ENCODE measurements at regions not wholly inside any gene's neighbourhood (a gene's known extent, or its start where the extent isn't known, plus 50 kb on each side); places are given as distances from the start of the nearest gene placed in this dataset.

GRCh38 chr7:50208378-50208982 is 96.0 kb upstream of the IKZF1 start:
- Histone ChIP-seq H3K36me3 (ENCODE audit: insufficient read depth, low read length) (no peaks in the 10 kb centered on the region), H3K9me3 (ENCODE audit: control insufficient read depth in 1 of 2, low read length in 2 of 2) (no peaks in the 10 kb centered on the region), H3K4me3 (ENCODE audit: low read length in 2 of 2) (no peak overlapping the region), H3K4me1 (ENCODE audit: insufficient read depth, low read length) (peaks cover 97% of the 10 kb centered on the region), H3K27ac (ENCODE audit: low read depth, low read length) (no peak overlapping the region), H3K27me3 (ENCODE audit: insufficient read depth, low read length) (no peaks in the 10 kb centered on the region)
- POLR2A ChIA-PET (ENCODE audit: partially characterized antibody): interaction anchor here (1.0 to 22.0 kb wide), 8 partner anchors 18 to 186 kb away, joined by 3 to 675 read pairs (median 28); partner anchors contain the start of gene IKZF1
- no peak for DNase-seq
- CTCF ChIA-PET (ENCODE audit: partially characterized antibody): interaction anchor here (4.5 to 16.0 kb wide), 5 partner anchors 61 to 208 kb away, joined by 51 to 424 read pairs (median 173); partner anchors contain the start of gene IKZF1
- no peaks in the 10 kb centered on the region for H3K27me3 Mint-ChIP-seq
- intact Hi-C loops (cut with micrococcal nuclease): loop anchor here (5.0 kb wide), 1 partner anchor 424 kb away; no protein-coding TSS in a partner anchor
- no peaks in the 10 kb centered on the region for H3K36me3 Mint-ChIP-seq
- H3K4me1 Mint-ChIP-seq: peaks cover 79 to 100% (median 89%) of the 10 kb centered on the region in 4 donors
- H3K9me3 Mint-ChIP-seq: peaks cover 0 to 2% (median 0%) of the 10 kb centered on the region in 8 donors
- H3K4me3 Mint-ChIP-seq: peak overlapping the region in 5 of 8 donors; percentile 12 to 57 (median 48)
- H3K27ac Mint-ChIP-seq: peak overlapping the region; percentile 11 to 97 (median 90)

GRCh38 chr7:50207686-50208255 is 96.7 kb upstream of the IKZF1 start:
- ChIA-PET POLR2A (ENCODE audit: partially characterized antibody) (interaction anchor here (1.5 to 22.0 kb wide), 19 partner anchors 19 to 209 kb away, joined by 4 to 675 read pairs (median 19); partner anchors contain the start of gene IKZF1), CTCF (ENCODE audit: partially characterized antibody) (interaction anchor here (1.1 to 16.0 kb wide), 11 partner anchors 22 to 209 kb away, joined by 3 to 424 read pairs (median 51); partner anchors contain the start of gene IKZF1)
- H3K4me3 ChIP-seq (ENCODE audit: low read length in 2 of 2): no peak overlapping the region
- H3K9me3 Mint-ChIP-seq: peaks cover 0 to 2% (median 0%) of the 10 kb centered on the region in 8 donors
- peaks cover 74 to 99% (median 82%) of the 10 kb centered on the region in 4 donors for H3K4me1 Mint-ChIP-seq
- no peak overlapping the region for H3K27ac ChIP-seq (ENCODE audit: low read depth, low read length)
- no peaks in the 10 kb centered on the region for H3K36me3 ChIP-seq (ENCODE audit: insufficient read depth, low read length)
- intact Hi-C loops (cut with micrococcal nuclease): loop anchor here (5.0 kb wide), 1 partner anchor 425 kb away; no protein-coding TSS in a partner anchor
- DNase-seq: no peak
- no peaks in the 10 kb centered on the region for H3K27me3 ChIP-seq (ENCODE audit: insufficient read depth, low read length)
- H3K9me3 ChIP-seq (ENCODE audit: control insufficient read depth in 1 of 2, low read length in 2 of 2): no peaks in the 10 kb centered on the region
- peaks cover 90% of the 10 kb centered on the region for H3K4me1 ChIP-seq (ENCODE audit: insufficient read depth, low read length)
- H3K27me3 Mint-ChIP-seq: no peaks in the 10 kb centered on the region
- H3K36me3 Mint-ChIP-seq: no peaks in the 10 kb centered on the region
- H3K27ac Mint-ChIP-seq: peak overlapping the region; percentile 87 to 97 (median 92)
- peak overlapping the region in 6 of 8 donors; percentile 12 to 57 (median 38) for H3K4me3 Mint-ChIP-seq

- peak overlapping the region in 4 of 8 donors; percentile 8 to 74 (median 26) for H3K4me3 Mint-ChIP-seq
- POLR2A ChIA-PET (ENCODE audit: partially characterized antibody): interaction anchor here (0.8 to 22.0 kb wide), 29 partner anchors 9 to 242 kb away, joined by 3 to 675 read pairs (median 12); partner anchors contain the start of gene IKZF1
These were observed 97.3 kb upstream of the IKZF1 start for GRCh38 chr7:50207251-50207564.

GRCh38 chr7:50206453-50207250 is 97.9 kb upstream of the IKZF1 start:
- CTCF ChIA-PET (ENCODE audit: partially characterized antibody): interaction anchor here (0.7 to 16.0 kb wide), 45 partner anchors 8 to 472 kb away, joined by 3 to 424 read pairs (median 8); partner anchors contain the start of genes IKZF1 and ZPBP
- Mint-ChIP-seq H3K9me3 (peaks cover 0 to 2% (median 0%) of the 10 kb centered on the region in 8 donors), H3K27ac (peak overlapping the region; percentile 90 to 97 (median 93)), H3K4me1 (peaks cover 63 to 88% (median 72%) of the 10 kb centered on the region in 4 donors), H3K36me3 (no peaks in the 10 kb centered on the region), H3K4me3 (peak overlapping the region; percentile 73 to 88 (median 81)), H3K27me3 (no peaks in the 10 kb centered on the region)
- peaks cover 79% of the 10 kb centered on the region for H3K4me1 ChIP-seq (ENCODE audit: insufficient read depth, low read length)
- peak overlapping the region; percentile 18 for H3K27ac ChIP-seq (ENCODE audit: low read depth, low read length)
- intact Hi-C loops (cut with micrococcal nuclease): loop anchor here (1.0 to 5.0 kb wide), 4 partner anchors 21 to 426 kb away; no protein-coding TSS in a partner anchor
- no peaks in the 10 kb centered on the region for H3K27me3 ChIP-seq (ENCODE audit: insufficient read depth, low read length)
- H3K36me3 ChIP-seq (ENCODE audit: insufficient read depth, low read length): no peaks in the 10 kb centered on the region
- no peaks in the 10 kb centered on the region for H3K9me3 ChIP-seq (ENCODE audit: control insufficient read depth in 1 of 2, low read length in 2 of 2)
- POLR2A ChIA-PET (ENCODE audit: partially characterized antibody): interaction anchor here (0.8 to 22.0 kb wide), 34 partner anchors 8 to 243 kb away, joined by 3 to 675 read pairs (median 10); partner anchors contain the start of gene IKZF1
- H3K4me3 ChIP-seq (ENCODE audit: low read length in 2 of 2): peak overlapping the region; percentile 4 to 14
- peak; percentile 63 to 91 (median 65) for DNase-seq

More at GRCh38 chr7:50207251-50207564, 97.3 kb upstream of the IKZF1 start:
- Histone ChIP-seq H3K9me3 (ENCODE audit: control insufficient read depth in 1 of 2, low read length in 2 of 2) (no peaks in the 10 kb centered on the region), H3K27me3 (ENCODE audit: insufficient read depth, low read length) (no peaks in the 10 kb centered on the region), H3K4me3 (ENCODE audit: low read length in 2 of 2) (no peak overlapping the region), H3K27ac (ENCODE audit: low read depth, low read length) (peak overlapping the region; percentile 18), H3K36me3 (ENCODE audit: insufficient read depth, low read length) (no peaks in the 10 kb centered on the region), H3K4me1 (ENCODE audit: insufficient read depth, low read length) (peaks cover 85% of the 10 kb centered on the region)
- DNase-seq: no peak
- Mint-ChIP-seq H3K4me1 (peaks cover 68 to 93% (median 77%) of the 10 kb centered on the region in 4 donors), H3K9me3 (peaks cover 0 to 2% (median 0%) of the 10 kb centered on the region in 8 donors), H3K27me3 (no peaks in the 10 kb centered on the region), H3K36me3 (no peaks in the 10 kb centered on the region), H3K27ac (peak overlapping the region; percentile 87 to 97 (median 92))
- intact Hi-C loops (cut with micrococcal nuclease): loop anchor here (5.0 kb wide), 1 partner anchor 425 kb away; no protein-coding TSS in a partner anchor
- CTCF ChIA-PET (ENCODE audit: partially characterized antibody): interaction anchor here (0.7 to 16.0 kb wide), 25 partner anchors 7 to 261 kb away, joined by 3 to 424 read pairs (median 17); partner anchors contain the start of gene IKZF1

GRCh38 chr7:50205011-50205410 is 99.5 kb upstream of the IKZF1 start:
- Mint-ChIP-seq H3K36me3 (no peaks in the 10 kb centered on the region), H3K27ac (peak overlapping the region in 4 of 7 donors; percentile 84 to 95 (median 92)), H3K27me3 (no peaks in the 10 kb centered on the region), H3K4me3 (peak overlapping the region in 5 of 8 donors; percentile 20 to 88 (median 61)), H3K4me1 (peaks cover 49 to 71% (median 56%) of the 10 kb centered on the region in 4 donors), H3K9me3 (peaks cover 0 to 2% (median 0%) of the 10 kb centered on the region in 8 donors)
- ChIA-PET CTCF (ENCODE audit: partially characterized antibody) (interaction anchor here (0.7 to 16.0 kb wide), 54 partner anchors 8 to 956 kb away, joined by 3 to 424 read pairs (median 6); partner anchors contain the start of genes IKZF1 and ZPBP), POLR2A (ENCODE audit: partially characterized antibody) (interaction anchor here (0.6 to 22.0 kb wide), 33 partner anchors 10 to 216 kb away, joined by 3 to 675 read pairs (median 10); partner anchors contain the start of gene IKZF1)
- Histone ChIP-seq H3K27ac (ENCODE audit: low read depth, low read length) (no peak overlapping the region), H3K4me1 (ENCODE audit: insufficient read depth, low read length) (peaks cover 63% of the 10 kb centered on the region), H3K36me3 (ENCODE audit: insufficient read depth, low read length) (no peaks in the 10 kb centered on the region), H3K27me3 (ENCODE audit: insufficient read depth, low read length) (no peaks in the 10 kb centered on the region), H3K4me3 (ENCODE audit: low read length in 2 of 2) (no peak overlapping the region), H3K9me3 (ENCODE audit: control insufficient read depth in 1 of 2, low read length in 2 of 2) (no peaks in the 10 kb centered on the region)
- intact Hi-C loops (cut with micrococcal nuclease): loop anchor here (1.0 to 5.0 kb wide), 7 partner anchors 63 to 427 kb away; no protein-coding TSS in a partner anchor
- no peak for DNase-seq

GRCh38 chr7:50204581-50204980 is 99.9 kb upstream of the IKZF1 start:
- H3K4me3 ChIP-seq (ENCODE audit: low read length in 2 of 2): no peak overlapping the region
- Mint-ChIP-seq H3K4me3 (peak overlapping the region in 6 of 8 donors; percentile 38 to 83 (median 59)), H3K36me3 (no peaks in the 10 kb centered on the region), H3K27ac (peak overlapping the region; percentile 63 to 93 (median 85)), H3K9me3 (peaks cover 0 to 2% (median 0%) of the 10 kb centered on the region in 8 donors), H3K4me1 (peaks cover 44 to 67% (median 52%) of the 10 kb centered on the region in 4 donors), H3K27me3 (no peaks in the 10 kb centered on the region)
- H3K27ac ChIP-seq (ENCODE audit: low read depth, low read length): no peak overlapping the region
- DNase-seq: peak in 2 of 5 donors; percentile 26 to 73
- no peaks in the 10 kb centered on the region for H3K36me3 ChIP-seq (ENCODE audit: insufficient read depth, low read length)
- no peaks in the 10 kb centered on the region for H3K9me3 ChIP-seq (ENCODE audit: control insufficient read depth in 1 of 2, low read length in 2 of 2)
- CTCF ChIA-PET (ENCODE audit: partially characterized antibody): interaction anchor here (0.8 to 16.0 kb wide), 30 partner anchors 9 to 956 kb away, joined by 3 to 424 read pairs (median 16); partner anchors contain the start of gene IKZF1
- POLR2A ChIA-PET (ENCODE audit: partially characterized antibody): interaction anchor here (0.9 to 22.0 kb wide), 15 partner anchors 22 to 216 kb away, joined by 3 to 675 read pairs (median 22); partner anchors contain the start of gene IKZF1
- peaks cover 58% of the 10 kb centered on the region for H3K4me1 ChIP-seq (ENCODE audit: insufficient read depth, low read length)
- intact Hi-C loops (cut with micrococcal nuclease): loop anchor here (1.0 kb wide), 1 partner anchor 475 kb away; no protein-coding TSS in a partner anchor
- no peaks in the 10 kb centered on the region for H3K27me3 ChIP-seq (ENCODE audit: insufficient read depth, low read length)

All from CD4-positive, alpha-beta memory T cell (primary cell).